GM12865 (cell line): ENCODE measurements at regions not wholly inside any gene's neighbourhood (a gene's known extent, or its start where the extent isn't known, plus 50 kb on each side); places are given as distances from the start of the nearest gene placed in this dataset.

Experiments used
- DNase-seq: peaks from one replicate; pipeline ENCODE4 v3.0.0; 2010; ENCODE audit warnings: low read depth
- H3K4me3 ChIP-seq: 2 replicates; pipeline ENCODE4 v1.5.1; 2011; ENCODE audit warnings: mild to moderate bottlenecking, low read depth, low read length, control low read depth
- CTCF ChIP-seq: IDR thresholded peaks from 2 replicates; pipeline ENCODE4 v1.5.1; 2011; ENCODE audit warnings: low read length, control low read depth, low read depth, inconsistent platforms; ENCODE audit not compliant: insufficient read depth; ENCODE audit errors: missing control alignments

GRCh38 chr9:79014929-79015699 lies 556.7 kb upstream of the TLE4 start:
- TF ChIP-seq CTCF: no peak
- no peak overlapping the region for H3K4me3 ChIP-seq
- no peak for DNase-seq

GRCh38 chr9:79015951-79016350 lies 555.8 kb upstream of the TLE4 start:
- no peak overlapping the region for H3K4me3 ChIP-seq
- DNase-seq: no peak
- no peak for TF ChIP-seq CTCF

GRCh38 chr9:79020276-79020675 lies 551.5 kb upstream of the TLE4 start:
- TF ChIP-seq CTCF: no peak
- H3K4me3 ChIP-seq: no peak overlapping the region
- DNase-seq: no peak

- no peak for TF ChIP-seq CTCF
- H3K4me3 ChIP-seq: no peak overlapping the region
- DNase-seq: no peak
Measured at GRCh38 chr9:79021084-79021483, 550.7 kb upstream of the TLE4 start.

DNA sequence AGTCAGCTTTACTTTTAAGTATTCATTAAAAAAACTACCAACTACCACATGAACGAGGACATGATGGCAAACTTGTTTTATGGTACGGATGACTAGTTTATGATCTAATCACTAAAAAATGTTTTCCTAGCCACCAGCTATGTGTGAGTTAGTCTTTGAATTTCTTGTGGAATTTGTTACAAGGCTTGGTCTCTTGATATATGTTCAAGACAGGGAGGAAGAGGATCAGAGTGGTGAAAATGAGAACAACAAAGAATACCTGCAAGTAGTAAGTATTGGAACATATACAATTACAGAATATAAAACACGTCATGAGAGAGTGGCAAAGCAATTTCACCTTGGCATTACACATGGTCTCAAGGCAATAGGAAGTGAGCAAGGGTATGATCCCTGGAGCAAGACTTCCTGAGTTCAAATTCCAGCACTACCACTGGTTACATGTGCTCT lies 548.6 kb upstream of the TLE4 start:
- H3K4me3 ChIP-seq: no peak overlapping the region
- TF ChIP-seq CTCF: no peak
- no peak for DNase-seq

DNA sequence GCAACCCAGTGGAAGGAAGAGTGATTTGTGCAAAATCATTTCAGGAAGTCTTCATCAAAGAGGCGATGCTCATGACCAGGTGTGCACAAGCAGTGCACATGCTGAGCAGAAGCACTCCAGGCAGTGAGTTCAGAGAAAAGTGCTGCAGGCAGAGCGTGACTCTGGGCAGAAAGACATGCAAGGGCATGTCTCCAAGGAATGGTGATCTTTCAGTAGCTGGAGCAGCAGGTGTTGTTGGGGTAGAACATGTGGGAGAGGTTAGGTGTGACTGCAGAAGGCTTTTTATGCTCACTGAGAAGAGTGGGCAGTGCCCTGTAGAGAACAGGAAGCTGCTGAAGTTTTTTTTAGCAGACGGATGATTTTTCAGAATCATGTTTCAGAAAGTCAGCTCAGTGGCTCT lies 545.4 kb upstream of the TLE4 start:
- H3K4me3 ChIP-seq: no peak overlapping the region
- peak; percentile 67 for DNase-seq
- TF ChIP-seq CTCF: no peak

DNA sequence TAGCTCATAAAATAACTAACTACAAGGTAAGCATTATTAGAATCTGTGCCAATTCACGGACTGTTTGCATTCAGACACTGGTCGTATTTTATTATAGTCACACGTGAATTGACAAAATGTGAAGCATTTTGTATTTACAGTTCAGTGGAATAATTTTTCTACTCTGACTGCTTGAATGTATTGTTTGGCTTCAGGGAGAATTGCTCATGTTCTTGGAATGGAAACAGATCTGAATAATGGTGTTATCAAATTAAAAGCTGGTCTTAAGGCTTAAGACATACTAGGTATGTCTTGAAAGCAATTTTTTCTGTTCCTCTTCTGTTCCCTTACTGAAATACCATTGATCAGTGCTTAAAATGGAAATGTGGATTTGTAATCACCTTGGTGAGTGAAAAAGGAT lies 543.7 kb upstream of the TLE4 start:
- no peak for TF ChIP-seq CTCF

More for the DNA sequence above, 543.7 kb upstream of the TLE4 start:
- no peak for DNase-seq
- H3K4me3 ChIP-seq: no peak overlapping the region
